ENCODE measurements at regions not wholly inside any gene's neighbourhood (a gene's known extent, or its start where the extent isn't known, plus 50 kb on each side); places are given as distances from the start of the nearest gene placed in this dataset.

DNA sequence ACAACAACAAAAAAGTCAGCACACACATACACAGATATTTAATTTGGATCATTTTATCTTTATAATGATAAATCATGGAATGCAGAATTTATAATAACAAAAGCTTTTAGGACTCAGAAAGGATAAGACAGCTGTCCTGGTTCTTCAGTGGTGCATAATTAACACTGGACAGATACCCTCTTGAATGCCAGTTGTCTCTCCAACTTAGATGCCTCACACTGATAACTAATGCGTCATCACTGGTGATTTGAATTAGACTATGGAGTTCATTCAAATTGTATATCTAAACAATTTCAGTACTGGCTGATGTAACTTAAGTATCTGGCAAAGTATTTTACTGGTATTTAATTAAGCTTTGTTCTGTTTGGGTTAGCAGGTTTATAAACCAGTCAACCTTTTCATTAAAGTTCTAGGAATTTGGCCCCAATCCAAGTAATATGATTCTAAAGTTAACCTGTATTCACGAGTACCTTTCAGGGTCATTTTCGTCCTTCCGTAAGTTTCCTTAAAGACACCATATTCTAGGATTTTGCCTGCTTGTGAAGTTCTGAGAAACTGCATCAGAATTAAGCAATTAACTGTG is 1199.5 kb upstream of the TMPRSS15 start:
- Mint-ChIP-seq H3K9me3 (peaks cover 0 to 6% of the 10 kb centered on the region in 2 donors), H3K27ac (no peak overlapping the region), H3K4me3 (no peak overlapping the region), H3K27me3 (ENCODE audit: low read depth) (no peaks in the 10 kb centered on the region), H3K36me3 (ENCODE audit: insufficient read depth in 2 of 2) (no peaks in the 10 kb centered on the region), H3K4me1 (ENCODE audit: low read depth) (no peaks in the 10 kb centered on the region)
- ATAC-seq (replicated peaks in 1 of 2) (no peak), DNase-seq (no peak)

DNA sequence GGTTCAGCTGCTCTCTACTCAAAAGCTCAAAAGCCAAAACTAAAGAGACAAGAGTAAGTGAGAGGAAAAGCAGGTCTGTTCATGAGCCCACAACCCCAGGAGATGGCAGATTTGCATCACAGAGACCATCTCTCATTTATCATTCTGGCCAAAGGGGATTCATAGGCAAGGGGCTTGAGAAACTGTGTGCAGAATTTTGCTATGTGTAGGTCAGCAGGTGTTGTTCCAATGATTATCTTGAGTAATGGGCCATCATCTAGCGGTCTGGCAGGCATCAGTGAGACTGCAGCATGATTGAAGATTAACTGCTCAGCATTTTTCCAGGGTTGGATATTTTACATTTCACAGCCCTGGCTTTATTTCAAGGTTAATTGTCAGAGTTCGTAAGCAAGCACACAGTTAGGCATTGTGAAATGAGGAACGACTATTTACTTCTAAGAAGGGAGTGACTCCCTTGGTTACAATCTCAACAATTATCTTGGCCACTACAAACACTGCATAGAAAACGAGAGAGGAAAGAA is 1204.6 kb upstream of the TMPRSS15 start:
- Mint-ChIP-seq H3K4me1 (ENCODE audit: low read depth) (no peaks in the 10 kb centered on the region), H3K27ac (no peak overlapping the region), H3K36me3 (ENCODE audit: insufficient read depth in 2 of 2) (no peaks in the 10 kb centered on the region), H3K9me3 (peaks cover 4 to 10% of the 10 kb centered on the region in 2 donors), H3K27me3 (ENCODE audit: low read depth) (no peaks in the 10 kb centered on the region), H3K4me3 (no peak overlapping the region)
- ATAC-seq (replicated peaks in 1 of 2) (no peak), DNase-seq (no peak)

DNA sequence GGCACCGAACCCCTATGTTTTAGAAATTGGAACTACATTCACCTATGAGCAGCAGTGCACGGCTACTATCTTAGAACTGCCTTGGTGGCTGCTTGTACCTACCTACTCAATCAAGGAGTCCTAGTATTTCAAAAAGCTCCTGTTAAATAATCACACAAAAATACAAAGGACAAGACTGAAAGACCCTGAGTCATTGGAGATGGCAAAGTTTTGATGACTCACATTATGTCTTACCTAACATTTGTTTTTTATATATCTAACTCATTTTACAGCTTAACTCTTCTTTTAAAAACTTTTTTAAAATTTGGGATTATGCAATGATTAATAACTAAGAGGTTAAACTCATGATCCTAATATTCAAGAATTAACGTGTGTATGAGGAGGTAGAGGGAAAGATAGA is 1206.0 kb upstream of the TMPRSS15 start:
- ATAC-seq (replicated peaks in 1 of 2) = no peak
- peaks cover 4 to 14% of the 10 kb centered on the region in 2 donors for H3K9me3 Mint-ChIP-seq
- H3K27me3 Mint-ChIP-seq (ENCODE audit: low read depth) = no peaks in the 10 kb centered on the region

DNA sequence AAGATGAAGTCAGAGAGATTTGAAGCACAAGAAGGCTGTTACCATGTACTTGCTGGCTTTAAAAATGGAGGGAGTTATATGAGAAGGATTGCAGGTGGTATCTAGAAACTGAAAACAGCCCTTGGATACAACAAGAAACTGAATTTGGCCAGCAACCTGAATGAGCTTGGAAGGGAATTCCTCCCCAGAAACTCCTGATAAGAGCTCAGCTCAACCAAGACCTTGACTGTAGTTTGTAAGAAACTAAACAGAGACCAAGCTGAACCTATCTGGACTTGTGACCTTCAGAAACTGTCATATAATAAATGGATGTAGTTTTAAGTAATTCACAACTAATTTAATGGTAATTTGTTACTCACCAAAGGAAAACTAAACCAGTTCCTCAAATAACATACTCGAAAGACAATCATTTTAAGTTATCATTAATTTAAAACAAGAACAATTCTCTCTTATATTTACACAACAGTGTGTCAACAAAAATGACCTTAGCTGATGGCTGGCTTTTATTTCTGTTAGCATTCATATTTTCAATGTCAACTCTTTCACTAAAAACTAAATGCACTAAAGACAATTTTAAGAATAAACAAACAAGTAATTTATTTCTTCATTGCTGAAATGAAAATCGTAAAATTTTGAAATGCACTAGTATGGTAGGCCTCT is 1218.4 kb upstream of the TMPRSS15 start:
- no peaks in the 10 kb centered on the region for H3K36me3 Mint-ChIP-seq (ENCODE audit: insufficient read depth in 2 of 2)
- no peak overlapping the region for H3K4me3 Mint-ChIP-seq
- H3K27ac Mint-ChIP-seq = no peak overlapping the region
- ATAC-seq (replicated peaks in 1 of 2) (no peak), DNase-seq (no peak)
- no peaks in the 10 kb centered on the region for H3K4me1 Mint-ChIP-seq (ENCODE audit: low read depth)
- no peaks in the 10 kb centered on the region for H3K27me3 Mint-ChIP-seq (ENCODE audit: low read depth)
- peaks cover 2 to 8% of the 10 kb centered on the region in 2 donors for H3K9me3 Mint-ChIP-seq

More for the DNA sequence above, 1206.0 kb upstream of the TMPRSS15 start:
- no peak overlapping the region for H3K27ac Mint-ChIP-seq
- no peak overlapping the region for H3K4me3 Mint-ChIP-seq
- no peaks in the 10 kb centered on the region for H3K36me3 Mint-ChIP-seq (ENCODE audit: insufficient read depth in 2 of 2)
- H3K4me1 Mint-ChIP-seq (ENCODE audit: low read depth) = no peaks in the 10 kb centered on the region
- DNase-seq = no peak

DNA sequence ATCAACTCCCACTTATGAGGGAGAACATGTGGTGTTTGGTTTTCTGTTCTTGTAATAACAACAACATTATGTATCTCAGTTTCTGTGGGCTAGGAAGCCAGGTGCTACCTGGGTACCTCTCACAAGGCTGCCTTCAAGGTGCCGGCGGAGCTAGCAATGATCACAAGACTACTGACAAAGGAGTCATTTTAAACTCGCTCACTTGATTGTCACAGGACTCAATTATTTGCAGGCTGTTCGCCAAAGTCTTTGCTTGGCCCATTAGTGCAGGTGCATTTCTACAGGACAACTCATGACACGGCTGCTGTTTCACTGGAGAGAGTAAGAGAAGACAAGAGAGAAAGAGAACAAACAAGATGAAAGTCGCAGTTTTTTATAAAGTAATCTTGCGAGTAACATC is 1237.4 kb upstream of the TMPRSS15 start:
- ATAC-seq (replicated peaks in 1 of 2) = no peak
- H3K36me3 Mint-ChIP-seq (ENCODE audit: insufficient read depth in 2 of 2) = no peaks in the 10 kb centered on the region
- no peaks in the 10 kb centered on the region for H3K4me1 Mint-ChIP-seq (ENCODE audit: low read depth)
- no peaks in the 10 kb centered on the region for H3K9me3 Mint-ChIP-seq
- H3K27ac Mint-ChIP-seq = no peak overlapping the region
- no peaks in the 10 kb centered on the region for H3K27me3 Mint-ChIP-seq (ENCODE audit: low read depth)
- H3K4me3 Mint-ChIP-seq = no peak overlapping the region
- no peak for DNase-seq

DNA sequence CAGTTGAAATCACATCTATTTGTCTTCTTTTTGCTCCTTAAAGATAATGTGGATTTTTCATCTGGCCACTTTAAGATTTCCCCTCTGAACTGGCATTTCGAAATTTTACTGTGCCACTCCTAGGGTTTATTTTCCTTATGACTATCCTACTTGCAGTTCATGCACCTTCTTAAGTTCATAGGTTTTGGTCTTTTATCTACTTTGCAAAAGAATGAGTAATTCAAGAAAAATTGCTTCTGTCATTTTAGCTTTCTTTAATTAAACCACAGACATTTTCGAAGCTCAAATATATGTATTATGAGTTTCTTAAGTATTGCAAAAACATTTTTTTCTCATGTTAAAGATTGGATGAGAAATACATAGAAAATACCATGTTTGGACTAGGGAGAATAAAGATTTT is 1244.8 kb upstream of the TMPRSS15 start:
- no peaks in the 10 kb centered on the region for H3K36me3 Mint-ChIP-seq (ENCODE audit: insufficient read depth in 2 of 2)
- H3K27ac Mint-ChIP-seq = no peak overlapping the region
- H3K4me1 Mint-ChIP-seq (ENCODE audit: low read depth) = no peaks in the 10 kb centered on the region
- no peak overlapping the region for H3K4me3 Mint-ChIP-seq
- peaks cover 4% of the 10 kb centered on the region in 2 donors for H3K9me3 Mint-ChIP-seq
- DNase-seq = no peak
- no peak for ATAC-seq (replicated peaks in 1 of 2)
- no peaks in the 10 kb centered on the region for H3K27me3 Mint-ChIP-seq (ENCODE audit: low read depth)

DNA sequence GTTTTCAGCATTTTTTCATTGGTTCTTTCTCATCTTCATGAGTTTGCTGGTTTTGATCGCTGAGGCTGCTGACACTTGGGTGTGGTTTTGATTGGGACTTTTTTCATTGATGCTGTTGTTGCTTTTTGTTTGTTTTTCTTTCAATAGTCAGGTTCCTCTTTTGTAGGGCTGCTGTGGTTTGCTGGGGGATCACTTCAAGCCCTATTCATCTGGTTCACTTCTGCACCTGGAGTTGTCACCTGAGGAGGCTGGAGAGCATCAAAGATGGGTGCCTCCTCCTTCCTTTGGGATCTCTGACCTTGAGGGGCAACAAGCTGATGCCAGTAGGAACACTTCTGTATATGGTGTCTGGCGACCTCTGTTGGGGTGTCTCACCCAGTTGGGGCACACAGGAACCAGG is 1279.9 kb upstream of the TMPRSS15 start:
- no peak for ATAC-seq (replicated peaks in 1 of 2)
- Mint-ChIP-seq H3K27ac (no peak overlapping the region), H3K27me3 (ENCODE audit: low read depth) (no peaks in the 10 kb centered on the region), H3K9me3 (peaks cover 6 to 14% of the 10 kb centered on the region in 2 donors), H3K4me3 (no peak overlapping the region), H3K36me3 (ENCODE audit: insufficient read depth in 2 of 2) (peaks cover 2 to 5% of the 10 kb centered on the region in 2 donors), H3K4me1 (ENCODE audit: low read depth) (no peaks in the 10 kb centered on the region)
- DNase-seq = no peak

DNA sequence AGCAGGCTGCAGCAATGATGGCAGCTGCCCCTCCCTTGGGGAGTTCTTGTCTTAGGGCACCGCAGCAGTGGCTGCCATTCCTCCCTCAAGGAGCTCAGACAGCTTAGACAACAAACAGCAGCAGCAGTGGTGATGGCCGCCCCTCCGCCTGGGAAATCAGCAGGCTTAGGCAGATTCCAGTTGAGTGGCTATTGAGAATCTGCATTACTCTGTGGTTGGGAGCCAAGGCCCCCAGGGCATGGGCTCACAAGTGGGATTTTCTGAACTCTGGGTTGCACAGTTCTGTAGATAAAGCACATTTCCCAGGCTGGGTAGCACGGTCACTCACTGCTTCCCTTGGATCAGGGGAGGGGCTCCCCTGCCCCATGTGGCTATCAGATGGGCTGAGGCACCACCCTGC is 1280.7 kb upstream of the TMPRSS15 start:
- Mint-ChIP-seq H3K9me3 (peaks cover 3 to 12% of the 10 kb centered on the region in 2 donors), H3K4me1 (ENCODE audit: low read depth) (no peaks in the 10 kb centered on the region), H3K27me3 (ENCODE audit: low read depth) (no peaks in the 10 kb centered on the region), H3K4me3 (no peak overlapping the region), H3K36me3 (ENCODE audit: insufficient read depth in 2 of 2) (peaks cover 2 to 5% of the 10 kb centered on the region in 2 donors), H3K27ac (no peak overlapping the region)
- ATAC-seq (replicated peaks in 1 of 2) = no peak
- DNase-seq = no peak

DNA sequence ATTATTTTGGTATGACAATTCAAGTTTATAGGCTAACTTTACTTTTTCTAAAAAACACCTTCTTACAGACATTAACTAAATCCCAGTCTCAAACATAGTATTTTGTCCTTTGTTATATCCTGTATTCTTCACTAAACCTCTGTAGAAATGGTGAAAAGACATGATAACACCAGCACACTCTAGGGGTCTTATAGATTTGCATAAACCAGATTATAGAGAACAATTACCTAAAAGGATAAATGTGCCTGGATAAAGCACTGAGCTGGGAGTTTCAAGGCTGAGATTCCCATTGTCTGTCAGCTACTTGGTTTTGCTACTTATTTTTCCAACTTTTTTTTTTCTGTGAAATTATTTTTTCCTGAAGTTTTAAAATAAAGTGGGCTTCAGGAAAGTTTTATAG is 1288.6 kb upstream of the TMPRSS15 start:
- ATAC-seq (replicated peaks in 1 of 2) (no peak), DNase-seq (no peak)
- peaks cover 4 to 7% of the 10 kb centered on the region in 2 donors for H3K9me3 Mint-ChIP-seq
- no peak overlapping the region for H3K4me3 Mint-ChIP-seq
- H3K4me1 Mint-ChIP-seq (ENCODE audit: low read depth) = no peaks in the 10 kb centered on the region
- no peak overlapping the region for H3K27ac Mint-ChIP-seq
- H3K36me3 Mint-ChIP-seq (ENCODE audit: insufficient read depth in 2 of 2) = peaks cover 0 to 1% of the 10 kb centered on the region in 2 donors
- H3K27me3 Mint-ChIP-seq (ENCODE audit: low read depth) = no peaks in the 10 kb centered on the region

DNA sequence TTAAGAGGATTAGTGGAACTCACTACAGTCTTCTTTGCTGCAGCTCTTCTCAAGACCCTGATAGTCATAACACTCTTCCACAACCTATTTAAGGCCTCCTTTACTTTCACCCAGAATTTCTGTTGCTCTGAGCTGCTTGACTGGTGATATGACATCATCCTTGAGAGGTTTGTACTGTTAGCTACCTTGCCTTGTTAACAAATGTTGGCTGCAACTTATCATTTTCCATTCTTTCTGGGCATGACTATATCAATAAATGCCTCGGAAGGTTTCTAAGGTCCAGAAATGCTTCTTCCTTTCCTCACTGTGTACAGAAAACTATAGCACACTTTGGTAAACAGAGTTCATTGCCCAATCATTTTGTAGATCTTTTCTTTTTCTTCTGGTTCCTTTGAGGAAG is 1292.2 kb upstream of the TMPRSS15 start:
- Mint-ChIP-seq H3K27me3 (ENCODE audit: low read depth) (no peaks in the 10 kb centered on the region), H3K4me1 (ENCODE audit: low read depth) (no peaks in the 10 kb centered on the region), H3K36me3 (ENCODE audit: insufficient read depth in 2 of 2) (no peaks in the 10 kb centered on the region), H3K27ac (no peak overlapping the region), H3K4me3 (no peak overlapping the region), H3K9me3 (peaks cover 9% of the 10 kb centered on the region in 2 donors)
- no peak for ATAC-seq (replicated peaks in 1 of 2)
- DNase-seq = no peak

DNA sequence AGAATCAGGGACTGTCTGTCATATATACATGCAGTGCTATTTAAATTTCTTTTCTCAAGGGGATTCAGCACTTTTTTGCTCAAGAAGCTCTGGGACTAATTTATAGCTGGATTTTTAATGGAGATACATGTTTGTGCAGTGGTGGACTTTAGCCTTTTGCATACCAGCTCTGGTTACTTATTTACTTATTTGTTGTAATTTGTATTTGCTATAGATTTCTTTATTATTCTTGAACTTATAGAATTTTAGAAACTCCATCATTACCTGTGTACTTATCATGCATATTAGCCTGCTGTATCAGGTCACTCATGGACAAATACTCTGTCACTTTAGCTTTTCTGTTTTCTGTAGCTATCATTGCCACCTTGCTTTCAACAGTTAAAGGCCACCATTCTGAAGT is 1296.9 kb upstream of the TMPRSS15 start:
- DNase-seq (no peak), ATAC-seq (replicated peaks in 1 of 2) (no peak)
- peaks cover 0 to under 1% of the 10 kb centered on the region in 2 donors for H3K36me3 Mint-ChIP-seq (ENCODE audit: insufficient read depth in 2 of 2)
- H3K27me3 Mint-ChIP-seq (ENCODE audit: low read depth) = no peaks in the 10 kb centered on the region
- H3K4me1 Mint-ChIP-seq (ENCODE audit: low read depth) = no peaks in the 10 kb centered on the region
- peaks cover 14% of the 10 kb centered on the region in 2 donors for H3K9me3 Mint-ChIP-seq
- H3K4me3 Mint-ChIP-seq = no peak overlapping the region
- H3K27ac Mint-ChIP-seq = no peak overlapping the region

DNA sequence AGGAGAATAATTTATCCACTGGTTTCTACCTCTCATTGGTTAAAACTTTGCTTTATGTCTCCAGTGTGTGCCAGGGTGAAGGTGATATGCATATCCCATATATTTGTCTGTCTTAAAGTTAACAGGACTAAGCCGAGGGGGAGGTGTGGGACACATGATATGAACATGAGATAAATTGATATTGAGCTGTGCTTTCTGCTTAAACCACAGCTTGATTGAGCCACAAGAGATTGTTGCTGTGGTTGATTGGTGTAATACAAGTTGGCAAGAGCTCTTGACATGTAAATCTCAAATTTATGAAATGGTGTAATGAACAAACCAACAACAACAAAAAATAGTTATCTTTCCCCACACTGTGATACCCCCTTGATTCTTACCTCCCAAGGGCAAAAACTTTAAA is 1295.5 kb upstream of the NCAM2 start:
- ATAC-seq (replicated peaks in 1 of 2) = no peak
- peaks cover 14 to 19% of the 10 kb centered on the region in 2 donors for H3K9me3 Mint-ChIP-seq
- no peak overlapping the region for H3K4me3 Mint-ChIP-seq

DNA sequence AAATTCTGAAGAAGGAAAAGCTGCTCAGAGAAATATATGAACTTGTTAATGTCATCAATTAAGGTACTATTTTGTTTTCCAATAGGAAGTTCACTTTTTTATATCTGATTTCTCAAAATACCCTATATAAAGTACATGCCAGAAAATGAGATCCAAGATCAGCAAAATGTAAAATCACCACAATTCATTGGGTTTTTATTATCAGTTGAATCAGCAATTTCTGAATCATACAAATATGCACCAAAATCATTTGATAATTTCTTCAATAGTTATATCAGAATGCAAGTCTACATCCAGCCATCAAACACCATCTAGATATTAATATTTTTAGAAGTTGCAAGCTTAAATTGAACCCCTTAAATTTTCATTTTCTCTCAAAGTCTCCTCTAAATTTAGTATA is 1293.4 kb upstream of the NCAM2 start:
- H3K27me3 Mint-ChIP-seq (ENCODE audit: low read depth) = no peaks in the 10 kb centered on the region
- H3K36me3 Mint-ChIP-seq (ENCODE audit: insufficient read depth in 2 of 2) = peaks cover 0 to 2% of the 10 kb centered on the region in 2 donors
- DNase-seq = no peak
- H3K9me3 Mint-ChIP-seq = peaks cover 12 to 15% of the 10 kb centered on the region in 2 donors
- H3K4me3 Mint-ChIP-seq = no peak overlapping the region
- H3K4me1 Mint-ChIP-seq (ENCODE audit: low read depth) = no peaks in the 10 kb centered on the region
- H3K27ac Mint-ChIP-seq = no peak overlapping the region
- ATAC-seq (replicated peaks in 1 of 2) = no peak

More for the DNA sequence above, 1295.5 kb upstream of the NCAM2 start:
- peaks cover 0 to 2% of the 10 kb centered on the region in 2 donors for H3K36me3 Mint-ChIP-seq (ENCODE audit: insufficient read depth in 2 of 2)
- no peaks in the 10 kb centered on the region for H3K4me1 Mint-ChIP-seq (ENCODE audit: low read depth)
- DNase-seq = no peak
- H3K27ac Mint-ChIP-seq = no peak overlapping the region
- no peaks in the 10 kb centered on the region for H3K27me3 Mint-ChIP-seq (ENCODE audit: low read depth)

DNA sequence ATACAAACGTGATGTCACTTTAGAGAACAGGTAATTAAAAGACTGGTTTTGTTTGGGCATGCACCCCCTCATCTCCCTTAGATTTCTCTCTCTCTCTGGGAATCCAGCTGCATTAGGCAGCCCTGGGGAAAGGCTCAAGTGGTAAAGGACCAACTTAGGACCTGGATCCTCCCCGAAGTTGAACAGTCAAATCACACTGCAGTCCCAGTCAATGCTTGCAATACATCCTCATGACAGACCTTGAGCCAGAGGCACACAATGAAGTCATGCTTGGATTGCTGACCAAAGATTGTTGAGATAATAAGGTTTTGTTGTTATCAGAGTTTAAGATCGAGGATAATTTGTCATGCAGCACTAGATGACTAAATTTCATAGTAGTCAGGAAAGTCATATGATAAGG is 1285.8 kb upstream of the NCAM2 start:
- DNase-seq = no peak
- no peaks in the 10 kb centered on the region for H3K27me3 Mint-ChIP-seq (ENCODE audit: low read depth)

More for the DNA sequence above, 1285.8 kb upstream of the NCAM2 start:
- Mint-ChIP-seq H3K27ac (no peak overlapping the region), H3K9me3 (peaks cover 10 to 11% of the 10 kb centered on the region in 2 donors), H3K4me3 (no peak overlapping the region), H3K4me1 (ENCODE audit: low read depth) (no peaks in the 10 kb centered on the region), H3K36me3 (ENCODE audit: insufficient read depth in 2 of 2) (no peaks in the 10 kb centered on the region)
- ATAC-seq (replicated peaks in 1 of 2) = no peak
